Endothelial cell of umbilical vein (primary cell): ENCODE measurements at regions not wholly inside any gene's neighbourhood (a gene's known extent, or its start where the extent isn't known, plus 50 kb on each side); places are given as distances from the start of the nearest gene placed in this dataset.

Experiments used
- BruUV-seq: library from RNA; stranded (reverse); fragments of 400-500 nt; replicated peaks from 2 replicates; lab custom pipeline; 2021; lab: Mats Ljungman, UMichigan
- CTCF ChIA-PET: fragments of 300-600, 350-600 bp; sonication (Branson Sonifier 250); formaldehyde crosslinking; loops from one replicate; lab custom pipeline; 2021; ENCODE audit warnings: antibody characterized with exemption, inconsistent platforms; lab: Charles Lee
- POLR2A ChIA-PET: fragments of 300-600, 350-600 bp; sonication (Branson Sonifier 250); formaldehyde crosslinking; loops from one replicate; lab custom pipeline; 2021; ENCODE audit warnings: antibody characterized with exemption, inconsistent platforms; lab: Charles Lee
- DNase-seq: peaks from one replicate; pipeline ENCODE4 v3.0.0-alpha.2; 2011; ENCODE audit warnings: low read depth, low spot score
- FAIRE-seq: peaks from 2 replicates; lab custom pipeline; 2011; peaks lifted over from hg19 to GRCh38; lab: Jason Lieb, UNC
- H2AFZ ChIP-seq: 2 replicates; pipeline ENCODE4 v1.6.0; 2012; ENCODE audit warnings: low read depth, low read length, control low read depth, inconsistent platforms
- H3K27ac ChIP-seq: 2 replicates; pipeline ENCODE4 v1.5.1; 2011; ENCODE audit warnings: low read depth, mild to moderate bottlenecking, control low read depth, low read length, moderate library complexity; ENCODE audit not compliant: insufficient read depth
- H3K27me3 ChIP-seq, 2 experiments: 2 replicates each; pipeline versions ENCODE4 v1.6.0 to v1.6.1; 2011; ENCODE audit warnings: low read length in 2 of 2, mixed read lengths in 1 of 2; ENCODE audit not compliant: control insufficient read depth in 2 of 2, insufficient read depth in 2 of 2
- H3K36me3 ChIP-seq, 2 experiments: 2 replicates in 1 of 2; 3 replicates in 1 of 2; pipeline ENCODE4 v1.5.1; 2011; ENCODE audit warnings: low read length in 2 of 2, mild to moderate bottlenecking in 1 of 2, moderate library complexity in 1 of 2; ENCODE audit not compliant: control insufficient read depth in 2 of 2, insufficient read depth in 2 of 2; ENCODE audit errors: extremely low read depth in 1 of 2
- H3K4me1 ChIP-seq: 3 replicates; pipeline ENCODE4 v1.5.1; 2011; ENCODE audit warnings: mild to moderate bottlenecking, low read length; ENCODE audit not compliant: control insufficient read depth, insufficient read depth; ENCODE audit errors: extremely low read depth
- H3K4me2 ChIP-seq: 2 replicates; pipeline ENCODE4 v1.6.1; 2011; ENCODE audit warnings: low read length, control low read depth, mixed read lengths; ENCODE audit not compliant: insufficient read depth
- H3K4me3 ChIP-seq, 3 experiments: fragments of 200-600 bp in 1 of 3; sonication (generic), shearing (Covaris generic) in 1 of 3; replicated peaks in 1 of 3; 2 replicates each; pipeline ENCODE4 v1.5.1; 2011 to 2016; ENCODE audit warnings: control low read depth in 3 of 3, low read length in 3 of 3, mild to moderate bottlenecking in 2 of 3, inconsistent platforms in 1 of 3, low read depth in 1 of 3, moderate library complexity in 1 of 3; ENCODE audit not compliant: insufficient read depth in 1 of 3
- H3K79me2 ChIP-seq: 2 replicates; pipeline ENCODE4 v1.6.0; 2012; ENCODE audit warnings: low read length, inconsistent platforms; ENCODE audit not compliant: control insufficient read depth, insufficient read depth
- H3K9ac ChIP-seq: replicated peaks from 2 replicates; pipeline ENCODE3; 2011; ENCODE audit warnings: low read length, control low read depth; ENCODE audit not compliant: insufficient read depth; ENCODE audit errors: extremely low read depth
- H3K9me1 ChIP-seq: replicated peaks from 3 replicates; pipeline ENCODE4 v1.6.0; 2011; ENCODE audit warnings: mild to moderate bottlenecking, low read length; ENCODE audit not compliant: control insufficient read depth, insufficient read depth; ENCODE audit errors: extremely low read depth
- H3K9me3 ChIP-seq: replicated peaks from 2 replicates; pipeline ENCODE4 v1.5.1; 2012; ENCODE audit warnings: low read length, inconsistent platforms; ENCODE audit not compliant: control insufficient read depth, insufficient read depth
- H4K20me1 ChIP-seq: replicated peaks from 2 replicates; pipeline ENCODE3; 2011; ENCODE audit warnings: mild to moderate bottlenecking, low read length; ENCODE audit not compliant: control insufficient read depth, insufficient read depth; ENCODE audit errors: extremely low read depth
- EZH2 ChIP-seq: IDR thresholded peaks from 2 replicates; pipeline ENCODE4 v1.6.1; 2012; ENCODE audit warnings: borderline replicate concordance, low read depth, mild to moderate bottlenecking, moderate library complexity, low read length, inconsistent platforms; ENCODE audit not compliant: severe bottlenecking
- FOS ChIP-seq: IDR thresholded peaks from 2 replicates; pipeline ENCODE4 v1.6.1; 2011; ENCODE audit warnings: mild to moderate bottlenecking, low read length, moderate library complexity, borderline replicate concordance; ENCODE audit not compliant: insufficient read depth
- GATA2 ChIP-seq: IDR thresholded peaks from 2 replicates; pipeline ENCODE4 v1.7.0; 2011; ENCODE audit warnings: low read depth, mild to moderate bottlenecking, moderate library complexity, mixed read lengths, low read length; ENCODE audit not compliant: insufficient read length, insufficient read depth
- MYC ChIP-seq: IDR thresholded peaks from one replicate; pipeline ENCODE4 v1.6.1; 2011; ENCODE audit warnings: mild to moderate bottlenecking, low read depth, low read length
- POLR2A ChIP-seq: IDR thresholded peaks from 2 replicates; pipeline ENCODE4 v1.6.1; 2012; ENCODE audit warnings: low read depth, mild to moderate bottlenecking, control low read depth, low read length
- POLR2AphosphoS5 ChIP-seq: IDR thresholded peaks from 2 replicates; pipeline ENCODE4 v1.6.1; 2012; ENCODE audit warnings: low read depth, mild to moderate bottlenecking, control low read depth, low read length, moderate library complexity; ENCODE audit not compliant: insufficient read depth
- dilution Hi-C: fragments of 300-500 bp; cut with MboI; formaldehyde crosslinking; loops from one replicate; pipeline ENCODE4 v1.15.0; 2019; ENCODE audit warnings: low sequenced_read_pairs; ENCODE audit not compliant: extremely low pct_ligation_motif_present
- intact Hi-C: fragments of 100-400 bp; cut with micrococcal nuclease; formaldehyde crosslinking; loops from one replicate; pipeline ENCODE4 v1.10.0; 2022
- TF ChIP-seq, protein P1 (sequence below), 2 donors: IDR thresholded peaks; 1 replicate in 1 of 2; 2 replicates in 1 of 2; pipeline ENCODE4 v1.5.1; 2011; ENCODE audit warnings: low read length in 2 of 2, mild to moderate bottlenecking in 2 of 2, moderate library complexity in 2 of 2, control low read depth in 1 of 2, inconsistent platforms in 1 of 2, low read depth in 1 of 2; ENCODE audit not compliant: insufficient read depth in 1 of 2; ENCODE audit errors: extremely low read depth in 1 of 2

GRCh38 chr1:55321942-55322341 is 106.8 kb upstream of the USP24 start:
- H3K9me3 ChIP-seq = no peaks in the 10 kb centered on the region
- no peak overlapping the region for H3K4me3 ChIP-seq
- H3K9ac ChIP-seq = no peak overlapping the region
- no peaks in the 10 kb centered on the region for H3K79me2 ChIP-seq
- no peaks in the 10 kb centered on the region for H3K27me3 ChIP-seq
- no peak for TF ChIP-seq POLR2AphosphoS5
- no peak for TF ChIP-seq MYC
- TF ChIP-seq EZH2 = no peak
- TF ChIP-seq FOS = no peak
- TF ChIP-seq, protein P1, sequence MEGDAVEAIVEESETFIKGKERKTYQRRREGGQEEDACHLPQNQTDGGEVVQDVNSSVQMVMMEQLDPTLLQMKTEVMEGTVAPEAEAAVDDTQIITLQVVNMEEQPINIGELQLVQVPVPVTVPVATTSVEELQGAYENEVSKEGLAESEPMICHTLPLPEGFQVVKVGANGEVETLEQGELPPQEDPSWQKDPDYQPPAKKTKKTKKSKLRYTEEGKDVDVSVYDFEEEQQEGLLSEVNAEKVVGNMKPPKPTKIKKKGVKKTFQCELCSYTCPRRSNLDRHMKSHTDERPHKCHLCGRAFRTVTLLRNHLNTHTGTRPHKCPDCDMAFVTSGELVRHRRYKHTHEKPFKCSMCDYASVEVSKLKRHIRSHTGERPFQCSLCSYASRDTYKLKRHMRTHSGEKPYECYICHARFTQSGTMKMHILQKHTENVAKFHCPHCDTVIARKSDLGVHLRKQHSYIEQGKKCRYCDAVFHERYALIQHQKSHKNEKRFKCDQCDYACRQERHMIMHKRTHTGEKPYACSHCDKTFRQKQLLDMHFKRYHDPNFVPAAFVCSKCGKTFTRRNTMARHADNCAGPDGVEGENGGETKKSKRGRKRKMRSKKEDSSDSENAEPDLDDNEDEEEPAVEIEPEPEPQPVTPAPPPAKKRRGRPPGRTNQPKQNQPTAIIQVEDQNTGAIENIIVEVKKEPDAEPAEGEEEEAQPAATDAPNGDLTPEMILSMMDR (IDR thresholded peaks at IDR 0.05; ENCODE audit: extremely low read depth in 1 of 2, insufficient read depth in 1 of 2, low read depth in 1 of 2, low read length in 2 of 2) = no peak
- TF ChIP-seq POLR2A = no peak
- no peak for TF ChIP-seq GATA2
- CTCF ChIA-PET = interaction anchor here (1.1 to 2.3 kb wide), 5 partner anchors 8 to 1258 kb away, joined by 3 to 17 read pairs (median 4); partner anchors contain the start of gene PLPP3
- H3K4me2 ChIP-seq = no peak overlapping the region
- H3K9me1 ChIP-seq = no peaks in the 10 kb centered on the region
- H3K36me3 ChIP-seq = no peaks in the 10 kb centered on the region
- intact Hi-C loops (no loop called here), dilution Hi-C loops (no loop called here)
- POLR2A ChIA-PET = no interaction called here
- FAIRE-seq (peak; percentile 63), DNase-seq (peak; percentile 59)
- H3K4me1 ChIP-seq = peaks cover 40% of the 10 kb centered on the region
- H4K20me1 ChIP-seq = no peaks in the 10 kb centered on the region
- BruUV-seq = no TSS peak
- no peak overlapping the region for H2AFZ ChIP-seq
- H3K27ac ChIP-seq = no peak overlapping the region
